GM23338 (cell line): ENCODE measurements at regions not wholly inside any gene's neighbourhood (a gene's known extent, or its start where the extent isn't known, plus 50 kb on each side); places are given as distances from the start of the nearest gene placed in this dataset.

Experiments used
- ATAC-seq: fragments of 200-7000 bp; cut with Tn5 transposase; 3 replicates; pipeline ENCODE4 v1.9.1; 2020
- DNase-seq: peaks from one replicate; pipeline ENCODE4 v3.0.0-alpha.2; 2015; ENCODE audit warnings: low spot score
- H2AFZ ChIP-seq: fragments of 200-600 bp; sonication (generic); 2 replicates; pipeline ENCODE4 v1.8.0; 2016; ENCODE audit warnings: antibody characterized with exemption, mild to moderate bottlenecking, moderate library complexity
- H3F3A ChIP-seq: fragments of 200-600 bp; sonication (generic); replicated peaks from 2 replicates; pipeline ENCODE4 v1.8.0; 2017; ENCODE audit warnings: antibody characterized with exemption, mixed run types, low read depth
- H3K27ac ChIP-seq: fragments of 200-600 bp; sonication (generic); 2 replicates; pipeline ENCODE4 v1.6.1; 2016; ENCODE audit warnings: low read depth
- H3K27me3 ChIP-seq: fragments of 200-600 bp; sonication (generic); 2 replicates; pipeline ENCODE4 v1.8.0; 2016; ENCODE audit warnings: mild to moderate bottlenecking, mixed run types, moderate library complexity; ENCODE audit not compliant: insufficient read depth
- H3K36me3 ChIP-seq: fragments of 200-600 bp; sonication (generic); 2 replicates; pipeline ENCODE4 v1.8.0; 2016; ENCODE audit warnings: mild to moderate bottlenecking; ENCODE audit not compliant: insufficient read depth
- H3K4me1 ChIP-seq: fragments of 200-600 bp; sonication (generic); 2 replicates; pipeline ENCODE4 v1.8.0; 2016; ENCODE audit warnings: mild to moderate bottlenecking, moderate library complexity; ENCODE audit not compliant: insufficient read depth
- H3K4me2 ChIP-seq: fragments of 200-600 bp; sonication (generic); 2 replicates; pipeline ENCODE4 v1.7.1; 2017; ENCODE audit warnings: mixed run types
- H3K4me3 ChIP-seq: fragments of 200-600 bp; sonication (generic); 2 replicates; pipeline ENCODE4 v1.6.1; 2016; ENCODE audit warnings: mixed run types
- H3K79me2 ChIP-seq: fragments of 200-600 bp; sonication (generic); replicated peaks from 2 replicates; pipeline ENCODE4 v1.8.0; 2017; ENCODE audit warnings: mild to moderate bottlenecking; ENCODE audit not compliant: insufficient read depth
- H3K9me2 ChIP-seq: fragments of 200-600 bp; sonication (generic); 2 replicates; pipeline ENCODE4 v1.8.0; 2017; ENCODE audit not compliant: insufficient read depth
- H4K20me1 ChIP-seq: fragments of 200-600 bp; sonication (generic); replicated peaks from 2 replicates; pipeline ENCODE4 v1.8.0; 2017; ENCODE audit warnings: mild to moderate bottlenecking; ENCODE audit not compliant: insufficient read depth
- H3K27ac Mint-ChIP-seq: 2 replicates; pipeline ENCODE4 v1.8.0; 2020; ENCODE audit warnings: inconsistent platforms, mild to moderate bottlenecking, moderate library complexity, mixed read lengths
- H3K27me3 Mint-ChIP-seq: 3 replicates; pipeline ENCODE4 v1.8.0; 2022; ENCODE audit warnings: low read depth, mild to moderate bottlenecking, moderate library complexity, mixed read lengths, inconsistent platforms; ENCODE audit not compliant: insufficient read depth, poor library complexity
- H3K36me3 Mint-ChIP-seq: 3 replicates; pipeline ENCODE4 v1.8.0; 2021; ENCODE audit warnings: low read depth, mild to moderate bottlenecking, inconsistent platforms, moderate library complexity, mixed read lengths
- H3K4me1 Mint-ChIP-seq: 3 replicates; pipeline ENCODE4 v1.8.0; 2020; ENCODE audit warnings: mild to moderate bottlenecking, inconsistent platforms, mixed read lengths
- H3K4me3 Mint-ChIP-seq: 3 replicates; pipeline ENCODE4 v1.8.0; 2021; ENCODE audit warnings: moderate library complexity, mild to moderate bottlenecking, inconsistent platforms, mixed read lengths
- H3K9me3 Mint-ChIP-seq: 3 replicates; pipeline ENCODE4 v1.8.0; 2020; ENCODE audit warnings: moderate library complexity, mild to moderate bottlenecking, inconsistent platforms, mixed read lengths
- CREB1 ChIP-seq: fragments of 250-450 bp; sonication (Bioruptor Pico); IDR thresholded peaks from 2 replicates; pipeline ENCODE4 v1.5.0; 2020; ENCODE audit warnings: low read depth, mild to moderate bottlenecking, moderate library complexity
- EZH2 ChIP-seq: fragments of 200-600 bp; sonication (generic); IDR thresholded peaks from one replicate; pipeline ENCODE4 v1.8.0; 2017; ENCODE audit warnings: antibody characterized with exemption, mild to moderate bottlenecking, low read depth; ENCODE audit not compliant: unreplicated experiment
- EZH2phosphoT487 ChIP-seq: fragments of 200-600 bp; sonication (generic); IDR thresholded peaks from one replicate; pipeline ENCODE4 v1.8.1; 2018; ENCODE audit warnings: antibody characterized with exemption; ENCODE audit not compliant: unreplicated experiment
- JUNB ChIP-seq: IDR thresholded peaks from one replicate; pipeline ENCODE4 v1.6.1; 2016; ENCODE audit warnings: antibody characterized with exemption; ENCODE audit not compliant: unreplicated experiment
- NANOG ChIP-seq: IDR thresholded peaks from 2 replicates; pipeline ENCODE4 v1.6.1; 2016; ENCODE audit warnings: antibody characterized with exemption, borderline replicate concordance
- POLR2AphosphoS5 ChIP-seq: IDR thresholded peaks from 2 replicates; pipeline ENCODE4 v1.6.1; 2016; ENCODE audit warnings: antibody characterized with exemption, low read depth
- STAT1 ChIP-seq: IDR thresholded peaks from one replicate; pipeline ENCODE4 v1.6.1; 2016; ENCODE audit warnings: antibody characterized with exemption; ENCODE audit not compliant: unreplicated experiment
- ZNF114 ChIP-seq: fragments of 250-450 bp; sonication (Bioruptor Pico); IDR thresholded peaks from 2 replicates; pipeline ENCODE4 v1.5.0; 2020; ENCODE audit warnings: mild to moderate bottlenecking, moderate library complexity
- ZNF331 ChIP-seq: fragments of 250-450 bp; sonication (Bioruptor Pico); IDR thresholded peaks from 2 replicates; pipeline ENCODE4 v1.5.0; 2020; ENCODE audit warnings: low read depth, mild to moderate bottlenecking, moderate library complexity
- TF ChIP-seq, protein P1 (sequence below): IDR thresholded peaks from 2 replicates; pipeline ENCODE4 v1.6.1; 2016; ENCODE audit warnings: antibody characterized with exemption
- TF ChIP-seq, protein P2 (sequence below), 2 experiments: fragments of 200-600 bp in 1 of 2; sonication (generic) in 1 of 2; conservative IDR thresholded peaks; 2 replicates each; pipeline versions ENCODE4 v1.5.1 to v1.6.1; 2016 to 2017; ENCODE audit warnings: antibody characterized with exemption in 2 of 2, low read depth in 2 of 2, mild to moderate bottlenecking in 2 of 2, moderate library complexity in 1 of 2
- TF ChIP-seq, protein P3 (sequence below): IDR thresholded peaks from one replicate; pipeline ENCODE4 v1.6.1; 2018; ENCODE audit warnings: antibody characterized with exemption; ENCODE audit not compliant: unreplicated experiment
- TF ChIP-seq, protein P4 (sequence below): fragments of 250-450 bp; sonication (Bioruptor Pico); IDR thresholded peaks from 2 replicates; pipeline ENCODE4 v1.5.0; 2020; ENCODE audit warnings: mild to moderate bottlenecking, moderate library complexity

DNA sequence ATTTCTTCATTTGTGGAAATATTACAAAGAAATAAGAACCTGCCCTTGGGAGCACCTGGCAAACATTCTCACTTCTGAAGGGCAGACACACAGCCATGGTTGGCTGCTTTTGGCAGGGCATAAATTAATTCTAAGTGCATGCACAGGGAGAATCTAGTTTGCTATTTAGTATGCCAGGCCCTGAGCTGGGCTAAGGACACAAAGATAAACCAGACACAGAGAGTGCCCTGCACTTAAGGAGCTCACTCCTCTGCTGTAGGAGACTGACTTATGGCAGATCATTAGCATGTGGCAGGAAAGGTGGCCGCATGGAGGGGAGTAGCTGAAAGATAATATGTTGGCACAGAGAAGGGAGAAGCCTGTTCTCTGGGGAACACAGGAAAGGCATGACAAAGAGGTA is 367.0 kb downstream of the LPIN1 start:
- Histone ChIP-seq H3K9me2 (peaks cover 6% of the 10 kb centered on the region; the same call in 1 of the 2 replicates), H3K36me3 (no peaks in the 10 kb centered on the region), H4K20me1 (no peaks in the 10 kb centered on the region), H2AFZ (no peak overlapping the region), H3K79me2 (no peaks in the 10 kb centered on the region), H3K4me1 (peaks cover 4% of the 10 kb centered on the region; the same call in 1 of the 2 replicates), H3K27ac (no peak overlapping the region), H3K27me3 (no peaks in the 10 kb centered on the region), H3F3A (no peaks in the 10 kb centered on the region), H3K4me2 (no peak overlapping the region), H3K4me3 (no peak overlapping the region)
- H3K4me3 Mint-ChIP-seq = no peak overlapping the region
- ATAC-seq (no peak), DNase-seq (no peak)
- TF ChIP-seq CREB1 (CRISPR knock-in tag) (no peak), STAT1 (no peak), NANOG (no peak), EZH2phosphoT487 (no peak), ZNF114 (no peak), POLR2AphosphoS5 (no peak), EZH2 (no peak), JUNB (no peak), ZNF331 (CRISPR knock-in tag) (no peak)
- TF ChIP-seq, protein P1, sequence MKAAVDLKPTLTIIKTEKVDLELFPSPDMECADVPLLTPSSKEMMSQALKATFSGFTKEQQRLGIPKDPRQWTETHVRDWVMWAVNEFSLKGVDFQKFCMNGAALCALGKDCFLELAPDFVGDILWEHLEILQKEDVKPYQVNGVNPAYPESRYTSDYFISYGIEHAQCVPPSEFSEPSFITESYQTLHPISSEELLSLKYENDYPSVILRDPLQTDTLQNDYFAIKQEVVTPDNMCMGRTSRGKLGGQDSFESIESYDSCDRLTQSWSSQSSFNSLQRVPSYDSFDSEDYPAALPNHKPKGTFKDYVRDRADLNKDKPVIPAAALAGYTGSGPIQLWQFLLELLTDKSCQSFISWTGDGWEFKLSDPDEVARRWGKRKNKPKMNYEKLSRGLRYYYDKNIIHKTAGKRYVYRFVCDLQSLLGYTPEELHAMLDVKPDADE = no peak
- TF ChIP-seq, protein P2, sequence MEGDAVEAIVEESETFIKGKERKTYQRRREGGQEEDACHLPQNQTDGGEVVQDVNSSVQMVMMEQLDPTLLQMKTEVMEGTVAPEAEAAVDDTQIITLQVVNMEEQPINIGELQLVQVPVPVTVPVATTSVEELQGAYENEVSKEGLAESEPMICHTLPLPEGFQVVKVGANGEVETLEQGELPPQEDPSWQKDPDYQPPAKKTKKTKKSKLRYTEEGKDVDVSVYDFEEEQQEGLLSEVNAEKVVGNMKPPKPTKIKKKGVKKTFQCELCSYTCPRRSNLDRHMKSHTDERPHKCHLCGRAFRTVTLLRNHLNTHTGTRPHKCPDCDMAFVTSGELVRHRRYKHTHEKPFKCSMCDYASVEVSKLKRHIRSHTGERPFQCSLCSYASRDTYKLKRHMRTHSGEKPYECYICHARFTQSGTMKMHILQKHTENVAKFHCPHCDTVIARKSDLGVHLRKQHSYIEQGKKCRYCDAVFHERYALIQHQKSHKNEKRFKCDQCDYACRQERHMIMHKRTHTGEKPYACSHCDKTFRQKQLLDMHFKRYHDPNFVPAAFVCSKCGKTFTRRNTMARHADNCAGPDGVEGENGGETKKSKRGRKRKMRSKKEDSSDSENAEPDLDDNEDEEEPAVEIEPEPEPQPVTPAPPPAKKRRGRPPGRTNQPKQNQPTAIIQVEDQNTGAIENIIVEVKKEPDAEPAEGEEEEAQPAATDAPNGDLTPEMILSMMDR (conservative IDR thresholded peaks at IDR 0.05; ENCODE audit: low read depth in 2 of 2) = no peak
- TF ChIP-seq, protein P3, sequence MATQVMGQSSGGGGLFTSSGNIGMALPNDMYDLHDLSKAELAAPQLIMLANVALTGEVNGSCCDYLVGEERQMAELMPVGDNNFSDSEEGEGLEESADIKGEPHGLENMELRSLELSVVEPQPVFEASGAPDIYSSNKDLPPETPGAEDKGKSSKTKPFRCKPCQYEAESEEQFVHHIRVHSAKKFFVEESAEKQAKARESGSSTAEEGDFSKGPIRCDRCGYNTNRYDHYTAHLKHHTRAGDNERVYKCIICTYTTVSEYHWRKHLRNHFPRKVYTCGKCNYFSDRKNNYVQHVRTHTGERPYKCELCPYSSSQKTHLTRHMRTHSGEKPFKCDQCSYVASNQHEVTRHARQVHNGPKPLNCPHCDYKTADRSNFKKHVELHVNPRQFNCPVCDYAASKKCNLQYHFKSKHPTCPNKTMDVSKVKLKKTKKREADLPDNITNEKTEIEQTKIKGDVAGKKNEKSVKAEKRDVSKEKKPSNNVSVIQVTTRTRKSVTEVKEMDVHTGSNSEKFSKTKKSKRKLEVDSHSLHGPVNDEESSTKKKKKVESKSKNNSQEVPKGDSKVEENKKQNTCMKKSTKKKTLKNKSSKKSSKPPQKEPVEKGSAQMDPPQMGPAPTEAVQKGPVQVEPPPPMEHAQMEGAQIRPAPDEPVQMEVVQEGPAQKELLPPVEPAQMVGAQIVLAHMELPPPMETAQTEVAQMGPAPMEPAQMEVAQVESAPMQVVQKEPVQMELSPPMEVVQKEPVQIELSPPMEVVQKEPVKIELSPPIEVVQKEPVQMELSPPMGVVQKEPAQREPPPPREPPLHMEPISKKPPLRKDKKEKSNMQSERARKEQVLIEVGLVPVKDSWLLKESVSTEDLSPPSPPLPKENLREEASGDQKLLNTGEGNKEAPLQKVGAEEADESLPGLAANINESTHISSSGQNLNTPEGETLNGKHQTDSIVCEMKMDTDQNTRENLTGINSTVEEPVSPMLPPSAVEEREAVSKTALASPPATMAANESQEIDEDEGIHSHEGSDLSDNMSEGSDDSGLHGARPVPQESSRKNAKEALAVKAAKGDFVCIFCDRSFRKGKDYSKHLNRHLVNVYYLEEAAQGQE = no peak
- TF ChIP-seq, protein P4, sequence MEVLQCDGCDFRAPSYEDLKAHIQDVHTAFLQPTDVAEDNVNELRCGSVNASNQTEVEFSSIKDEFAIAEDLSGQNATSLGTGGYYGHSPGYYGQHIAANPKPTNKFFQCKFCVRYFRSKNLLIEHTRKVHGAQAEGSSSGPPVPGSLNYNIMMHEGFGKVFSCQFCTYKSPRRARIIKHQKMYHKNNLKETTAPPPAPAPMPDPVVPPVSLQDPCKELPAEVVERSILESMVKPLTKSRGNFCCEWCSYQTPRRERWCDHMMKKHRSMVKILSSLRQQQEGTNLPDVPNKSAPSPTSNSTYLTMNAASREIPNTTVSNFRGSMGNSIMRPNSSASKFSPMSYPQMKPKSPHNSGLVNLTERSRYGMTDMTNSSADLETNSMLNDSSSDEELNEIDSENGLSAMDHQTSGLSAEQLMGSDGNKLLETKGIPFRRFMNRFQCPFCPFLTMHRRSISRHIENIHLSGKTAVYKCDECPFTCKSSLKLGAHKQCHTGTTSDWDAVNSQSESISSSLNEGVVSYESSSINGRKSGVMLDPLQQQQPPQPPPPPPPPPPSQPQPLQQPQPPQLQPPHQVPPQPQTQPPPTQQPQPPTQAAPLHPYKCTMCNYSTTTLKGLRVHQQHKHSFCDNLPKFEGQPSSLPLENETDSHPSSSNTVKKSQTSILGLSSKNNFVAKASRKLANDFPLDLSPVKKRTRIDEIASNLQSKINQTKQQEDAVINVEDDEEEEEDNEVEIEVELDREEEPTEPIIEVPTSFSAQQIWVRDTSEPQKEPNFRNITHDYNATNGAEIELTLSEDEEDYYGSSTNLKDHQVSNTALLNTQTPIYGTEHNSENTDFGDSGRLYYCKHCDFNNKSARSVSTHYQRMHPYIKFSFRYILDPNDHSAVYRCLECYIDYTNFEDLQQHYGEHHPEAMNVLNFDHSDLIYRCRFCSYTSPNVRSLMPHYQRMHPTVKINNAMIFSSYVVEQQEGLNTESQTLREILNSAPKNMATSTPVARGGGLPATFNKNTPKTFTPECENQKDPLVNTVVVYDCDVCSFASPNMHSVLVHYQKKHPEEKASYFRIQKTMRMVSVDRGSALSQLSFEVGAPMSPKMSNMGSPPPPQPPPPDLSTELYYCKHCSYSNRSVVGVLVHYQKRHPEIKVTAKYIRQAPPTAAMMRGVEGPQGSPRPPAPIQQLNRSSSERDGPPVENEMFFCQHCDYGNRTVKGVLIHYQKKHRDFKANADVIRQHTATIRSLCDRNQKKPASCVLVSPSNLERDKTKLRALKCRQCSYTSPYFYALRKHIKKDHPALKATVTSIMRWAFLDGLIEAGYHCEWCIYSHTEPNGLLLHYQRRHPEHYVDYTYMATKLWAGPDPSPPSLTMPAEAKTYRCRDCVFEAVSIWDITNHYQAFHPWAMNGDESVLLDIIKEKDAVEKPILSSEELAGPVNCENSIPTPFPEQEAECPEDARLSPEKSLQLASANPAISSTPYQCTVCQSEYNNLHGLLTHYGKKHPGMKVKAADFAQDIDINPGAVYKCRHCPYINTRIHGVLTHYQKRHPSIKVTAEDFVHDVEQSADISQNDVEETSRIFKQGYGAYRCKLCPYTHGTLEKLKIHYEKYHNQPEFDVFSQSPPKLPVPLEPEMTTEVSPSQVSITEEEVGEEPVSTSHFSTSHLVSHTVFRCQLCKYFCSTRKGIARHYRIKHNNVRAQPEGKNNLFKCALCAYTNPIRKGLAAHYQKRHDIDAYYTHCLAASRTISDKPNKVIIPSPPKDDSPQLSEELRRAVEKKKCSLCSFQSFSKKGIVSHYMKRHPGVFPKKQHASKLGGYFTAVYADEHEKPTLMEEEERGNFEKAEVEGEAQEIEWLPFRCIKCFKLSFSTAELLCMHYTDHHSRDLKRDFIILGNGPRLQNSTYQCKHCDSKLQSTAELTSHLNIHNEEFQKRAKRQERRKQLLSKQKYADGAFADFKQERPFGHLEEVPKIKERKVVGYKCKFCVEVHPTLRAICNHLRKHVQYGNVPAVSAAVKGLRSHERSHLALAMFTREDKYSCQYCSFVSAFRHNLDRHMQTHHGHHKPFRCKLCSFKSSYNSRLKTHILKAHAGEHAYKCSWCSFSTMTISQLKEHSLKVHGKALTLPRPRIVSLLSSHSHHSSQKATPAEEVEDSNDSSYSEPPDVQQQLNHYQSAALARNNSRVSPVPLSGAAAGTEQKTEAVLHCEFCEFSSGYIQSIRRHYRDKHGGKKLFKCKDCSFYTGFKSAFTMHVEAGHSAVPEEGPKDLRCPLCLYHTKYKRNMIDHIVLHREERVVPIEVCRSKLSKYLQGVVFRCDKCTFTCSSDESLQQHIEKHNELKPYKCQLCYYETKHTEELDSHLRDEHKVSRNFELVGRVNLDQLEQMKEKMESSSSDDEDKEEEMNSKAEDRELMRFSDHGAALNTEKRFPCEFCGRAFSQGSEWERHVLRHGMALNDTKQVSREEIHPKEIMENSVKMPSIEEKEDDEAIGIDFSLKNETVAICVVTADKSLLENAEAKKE (CRISPR knock-in tag) = no peak
- no peak overlapping the region for H3K27ac Mint-ChIP-seq
- H3K4me1 Mint-ChIP-seq = peaks cover 9% of the 10 kb centered on the region; the same call in 2 of the 3 replicates
- H3K9me3 Mint-ChIP-seq = no peaks in the 10 kb centered on the region; the same call in 2 of the 3 replicates
- no peaks in the 10 kb centered on the region for H3K36me3 Mint-ChIP-seq
- peaks cover 2% of the 10 kb centered on the region for H3K27me3 Mint-ChIP-seq
